ENCODE measurements at regions not wholly inside any gene's neighbourhood (a gene's known extent, or its start where the extent isn't known, plus 50 kb on each side); places are given as distances from the start of the nearest gene placed in this dataset.

GRCh38 chr14:66383257-66383656 lies 102.9 kb upstream of the CCDC196 start:
- Histone ChIP-seq H3K9me3 (ENCODE audit: control insufficient read depth in 2 of 3, low read length in 3 of 3) (no peaks in the 10 kb centered on the region), H3K4me1 (ENCODE audit: control insufficient read depth in 2 of 2, insufficient read depth in 2 of 2, low read length in 2 of 2) (no peaks in the 10 kb centered on the region), H3K36me3 (ENCODE audit: control insufficient read depth in 2 of 3, insufficient read depth in 3 of 3, low read length in 3 of 3) (no peaks in the 10 kb centered on the region), H3K27ac (ENCODE audit: low read depth, low read length) (no peak overlapping the region), H3K27me3 (ENCODE audit: control insufficient read depth in 2 of 2, insufficient read depth in 2 of 2, low read length in 2 of 2) (no peaks in the 10 kb centered on the region), H3K4me3 (ENCODE audit: low read length) (no peak overlapping the region)
- Mint-ChIP-seq H3K27me3 (no peaks in the 10 kb centered on the region), H3K4me1 (no peaks in the 10 kb centered on the region), H3K9me3 (no peaks in the 10 kb centered on the region), H3K4me3 (no peak overlapping the region), H3K36me3 (no peaks in the 10 kb centered on the region), H3K27ac (no peak overlapping the region)
- intact Hi-C loops (cut with micrococcal nuclease): no loop called here
- POLR2A ChIA-PET: no interaction called here
- CTCF ChIA-PET: no interaction called here
- no peak for DNase-seq
- ATAC-seq: no peak

- Histone ChIP-seq H3K4me3 (ENCODE audit: low read length) (no peak overlapping the region), H3K27ac (ENCODE audit: low read depth, low read length) (no peak overlapping the region), H3K4me1 (ENCODE audit: control insufficient read depth in 2 of 2, insufficient read depth in 2 of 2, low read length in 2 of 2) (no peaks in the 10 kb centered on the region), H3K27me3 (ENCODE audit: control insufficient read depth in 2 of 2, insufficient read depth in 2 of 2, low read length in 2 of 2) (no peaks in the 10 kb centered on the region), H3K9me3 (ENCODE audit: control insufficient read depth in 2 of 3, low read length in 3 of 3) (no peaks in the 10 kb centered on the region), H3K36me3 (ENCODE audit: control insufficient read depth in 2 of 3, insufficient read depth in 3 of 3, low read length in 3 of 3) (no peaks in the 10 kb centered on the region)
- H3K9me3 Mint-ChIP-seq: no peaks in the 10 kb centered on the region
- DNase-seq (no peak), ATAC-seq (no peak)
- POLR2A ChIA-PET: no interaction called here
- no peaks in the 10 kb centered on the region for H3K36me3 Mint-ChIP-seq
- peaks cover 0 to 5% (median 0%) of the 10 kb centered on the region in 5 donors for H3K27me3 Mint-ChIP-seq
- no peak overlapping the region for H3K4me3 Mint-ChIP-seq
- no peak overlapping the region for H3K27ac Mint-ChIP-seq
- H3K4me1 Mint-ChIP-seq: no peaks in the 10 kb centered on the region
- intact Hi-C loops (cut with micrococcal nuclease): no loop called here
- CTCF ChIA-PET: no interaction called here
Measured at GRCh38 chr14:66383771-66384170, 102.4 kb upstream of the CCDC196 start.

GRCh38 chr14:66388516-66388915 lies 97.7 kb upstream of the CCDC196 start:
- Mint-ChIP-seq H3K27ac (no peak overlapping the region), H3K27me3 (peaks cover 0 to 21% (median 0%) of the 10 kb centered on the region in 5 donors), H3K36me3 (peaks cover 0 to 8% (median 0%) of the 10 kb centered on the region in 5 donors), H3K4me1 (peaks cover 0 to 6% (median 0%) of the 10 kb centered on the region in 7 donors), H3K4me3 (no peak overlapping the region), H3K9me3 (no peaks in the 10 kb centered on the region)
- intact Hi-C loops (cut with micrococcal nuclease): no loop called here
- no peak for ATAC-seq
- Histone ChIP-seq H3K36me3 (ENCODE audit: control insufficient read depth in 2 of 3, insufficient read depth in 3 of 3, low read length in 3 of 3) (no peaks in the 10 kb centered on the region), H3K4me3 (ENCODE audit: low read length) (no peak overlapping the region), H3K27ac (ENCODE audit: low read depth, low read length) (no peak overlapping the region), H3K9me3 (ENCODE audit: control insufficient read depth in 2 of 3, low read length in 3 of 3) (no peaks in the 10 kb centered on the region), H3K4me1 (ENCODE audit: control insufficient read depth in 2 of 2, insufficient read depth in 2 of 2, low read length in 2 of 2) (no peaks in the 10 kb centered on the region), H3K27me3 (ENCODE audit: control insufficient read depth in 2 of 2, insufficient read depth in 2 of 2, low read length in 2 of 2) (no peaks in the 10 kb centered on the region)
- no peak for DNase-seq
- CTCF ChIA-PET: no interaction called here
- POLR2A ChIA-PET: no interaction called here

GRCh38 chr14:66389481-66389880 lies 96.7 kb upstream of the CCDC196 start:
- Mint-ChIP-seq H3K36me3 (peaks cover 0 to 8% (median 0%) of the 10 kb centered on the region in 5 donors), H3K9me3 (no peaks in the 10 kb centered on the region), H3K4me1 (peaks cover 0 to 6% (median 0%) of the 10 kb centered on the region in 7 donors), H3K4me3 (no peak overlapping the region), H3K27me3 (peaks cover 0 to 21% (median 0%) of the 10 kb centered on the region in 5 donors), H3K27ac (no peak overlapping the region)
- Histone ChIP-seq H3K4me1 (ENCODE audit: control insufficient read depth in 2 of 2, insufficient read depth in 2 of 2, low read length in 2 of 2) (no peaks in the 10 kb centered on the region), H3K36me3 (ENCODE audit: control insufficient read depth in 2 of 3, insufficient read depth in 3 of 3, low read length in 3 of 3) (no peaks in the 10 kb centered on the region), H3K4me3 (ENCODE audit: low read length) (no peak overlapping the region), H3K27me3 (ENCODE audit: control insufficient read depth in 2 of 2, insufficient read depth in 2 of 2, low read length in 2 of 2) (no peaks in the 10 kb centered on the region), H3K9me3 (ENCODE audit: control insufficient read depth in 2 of 3, low read length in 3 of 3) (no peaks in the 10 kb centered on the region), H3K27ac (ENCODE audit: low read depth, low read length) (no peak overlapping the region)
- DNase-seq: no peak
- POLR2A ChIA-PET: no interaction called here
- CTCF ChIA-PET: no interaction called here
- ATAC-seq: no peak
- intact Hi-C loops (cut with micrococcal nuclease): no loop called here

GRCh38 chr14:66395300-66395699 lies 90.9 kb upstream of the CCDC196 start:
- no peak overlapping the region for H3K27ac ChIP-seq (ENCODE audit: low read depth, low read length)
- Mint-ChIP-seq H3K27me3 (peaks cover 0 to 13% (median 0%) of the 10 kb centered on the region in 5 donors), H3K4me1 (peaks cover 0 to 5% (median 0%) of the 10 kb centered on the region in 7 donors), H3K36me3 (peaks cover 0 to 4% (median 0%) of the 10 kb centered on the region in 5 donors), H3K9me3 (no peaks in the 10 kb centered on the region), H3K4me3 (no peak overlapping the region), H3K27ac (no peak overlapping the region)
- H3K4me1 ChIP-seq (ENCODE audit: control insufficient read depth in 2 of 2, insufficient read depth in 2 of 2, low read length in 2 of 2): peaks cover 0 to 6% of the 10 kb centered on the region in 2 donors
- DNase-seq: peak in 4 of 9 donors; percentile 1 to 26 (median 18)
- H3K9me3 ChIP-seq (ENCODE audit: control insufficient read depth in 2 of 3, low read length in 3 of 3): no peaks in the 10 kb centered on the region
- ChIA-PET POLR2A (no interaction called here), CTCF (interaction anchor here (0.6 kb wide), 2 partner anchors 20 to 1071 kb away, joined by 3 to 5 read pairs; no protein-coding TSS in a partner anchor)
- no peaks in the 10 kb centered on the region for H3K27me3 ChIP-seq (ENCODE audit: control insufficient read depth in 2 of 2, insufficient read depth in 2 of 2, low read length in 2 of 2)
- intact Hi-C loops (cut with micrococcal nuclease): loop anchor here in 1 of 2 donors (1.0 to 10.0 kb wide), 2 partner anchors 36 to 980 kb away; partner anchors contain the start of gene FUT8
- H3K36me3 ChIP-seq (ENCODE audit: control insufficient read depth in 2 of 3, insufficient read depth in 3 of 3, low read length in 3 of 3): no peaks in the 10 kb centered on the region
- no peak overlapping the region for H3K4me3 ChIP-seq (ENCODE audit: low read length)
- ATAC-seq: peak; percentile 74

GRCh38 chr14:66396164-66396563 lies 90.0 kb upstream of the CCDC196 start:
- Mint-ChIP-seq H3K27me3 (peaks cover 0 to 13% (median 0%) of the 10 kb centered on the region in 5 donors), H3K36me3 (peaks cover 0 to 3% (median 0%) of the 10 kb centered on the region in 5 donors), H3K9me3 (no peaks in the 10 kb centered on the region), H3K27ac (no peak overlapping the region), H3K4me3 (no peak overlapping the region), H3K4me1 (peaks cover 0 to 5% (median 0%) of the 10 kb centered on the region in 7 donors)
- intact Hi-C loops (cut with micrococcal nuclease): loop anchor here in 1 of 2 donors (10.0 kb wide), 1 partner anchor 981 kb away; the partner anchor contains the start of gene FUT8
- no peak for DNase-seq
- Histone ChIP-seq H3K27me3 (ENCODE audit: control insufficient read depth in 2 of 2, insufficient read depth in 2 of 2, low read length in 2 of 2) (no peaks in the 10 kb centered on the region), H3K4me1 (ENCODE audit: control insufficient read depth in 2 of 2, insufficient read depth in 2 of 2, low read length in 2 of 2) (peaks cover 0 to 6% of the 10 kb centered on the region in 2 donors), H3K27ac (ENCODE audit: low read depth, low read length) (no peak overlapping the region), H3K9me3 (ENCODE audit: control insufficient read depth in 2 of 3, low read length in 3 of 3) (no peaks in the 10 kb centered on the region), H3K36me3 (ENCODE audit: control insufficient read depth in 2 of 3, insufficient read depth in 3 of 3, low read length in 3 of 3) (no peaks in the 10 kb centered on the region), H3K4me3 (ENCODE audit: low read length) (no peak overlapping the region)
- CTCF ChIA-PET: no interaction called here
- ATAC-seq: no peak
- POLR2A ChIA-PET: no interaction called here

GRCh38 chr14:66398437-66398836 lies 87.7 kb upstream of the CCDC196 start:
- Mint-ChIP-seq H3K36me3 (no peaks in the 10 kb centered on the region), H3K9me3 (no peaks in the 10 kb centered on the region), H3K27ac (no peak overlapping the region), H3K4me1 (peaks cover 0 to 8% (median 0%) of the 10 kb centered on the region in 7 donors), H3K4me3 (no peak overlapping the region), H3K27me3 (peaks cover 0 to 2% (median 0%) of the 10 kb centered on the region in 5 donors)
- no peak overlapping the region for H3K27ac ChIP-seq (ENCODE audit: low read depth, low read length)
- H3K36me3 ChIP-seq (ENCODE audit: control insufficient read depth in 2 of 3, insufficient read depth in 3 of 3, low read length in 3 of 3): no peaks in the 10 kb centered on the region
- DNase-seq (no peak), ATAC-seq (no peak)
- intact Hi-C loops (cut with micrococcal nuclease): loop anchor here in 1 of 2 donors (10.0 kb wide), 1 partner anchor 984 kb away; the partner anchor contains the start of gene FUT8
- ChIA-PET CTCF (no interaction called here), POLR2A (no interaction called here)
- no peak overlapping the region for H3K4me3 ChIP-seq (ENCODE audit: low read length)
- no peaks in the 10 kb centered on the region for H3K27me3 ChIP-seq (ENCODE audit: control insufficient read depth in 2 of 2, insufficient read depth in 2 of 2, low read length in 2 of 2)
- no peaks in the 10 kb centered on the region for H3K9me3 ChIP-seq (ENCODE audit: control insufficient read depth in 2 of 3, low read length in 3 of 3)
- peaks cover 0 to 6% of the 10 kb centered on the region in 2 donors for H3K4me1 ChIP-seq (ENCODE audit: control insufficient read depth in 2 of 2, insufficient read depth in 2 of 2, low read length in 2 of 2)

Data from naive thymus-derived CD4-positive, alpha-beta T cell (primary cell).